ENCODE measurements at regions not wholly inside any gene's neighbourhood (a gene's known extent, or its start where the extent isn't known, plus 50 kb on each side); places are given as distances from the start of the nearest gene placed in this dataset.
"Not testable (repeated sequence)": the region's sequence is repeated elsewhere in the genome, so short reads cannot be mapped to it uniquely, and the experiment has no call there.

DNA sequence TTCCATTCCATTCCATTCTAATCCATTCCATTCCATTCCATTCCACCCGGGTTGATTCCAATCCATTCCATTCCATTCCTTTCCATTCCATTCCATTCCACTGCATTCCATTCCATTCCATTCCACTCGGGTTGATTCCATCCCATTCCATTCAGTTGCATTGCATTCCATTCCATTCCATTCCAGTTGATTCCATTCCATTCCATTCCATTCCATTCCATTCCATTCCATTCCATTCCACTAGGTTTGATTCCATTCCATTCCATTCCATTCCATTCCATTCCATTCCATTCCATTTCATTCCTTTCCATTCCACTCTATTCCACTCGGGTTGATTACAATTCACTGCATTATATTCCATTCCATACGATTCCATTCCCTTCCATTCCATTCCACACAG is 1136.9 kb downstream of the RPIA start:
- TF ChIP-seq RAD21 (conservative IDR thresholded peaks at IDR 0.05); EP300 (conservative IDR thresholded peaks at IDR 0.05; ENCODE audit: poor library complexity, severe bottlenecking); TAF1 (IDR thresholded peaks at IDR 0.05; ENCODE audit: low read depth); EZH2 (IDR thresholded peaks at IDR 0.05; ENCODE audit: borderline replicate concordance, insufficient read depth, low read length, poor library complexity, severe bottlenecking): not testable (repeated sequence)
- TF ChIP-seq, protein P1, sequence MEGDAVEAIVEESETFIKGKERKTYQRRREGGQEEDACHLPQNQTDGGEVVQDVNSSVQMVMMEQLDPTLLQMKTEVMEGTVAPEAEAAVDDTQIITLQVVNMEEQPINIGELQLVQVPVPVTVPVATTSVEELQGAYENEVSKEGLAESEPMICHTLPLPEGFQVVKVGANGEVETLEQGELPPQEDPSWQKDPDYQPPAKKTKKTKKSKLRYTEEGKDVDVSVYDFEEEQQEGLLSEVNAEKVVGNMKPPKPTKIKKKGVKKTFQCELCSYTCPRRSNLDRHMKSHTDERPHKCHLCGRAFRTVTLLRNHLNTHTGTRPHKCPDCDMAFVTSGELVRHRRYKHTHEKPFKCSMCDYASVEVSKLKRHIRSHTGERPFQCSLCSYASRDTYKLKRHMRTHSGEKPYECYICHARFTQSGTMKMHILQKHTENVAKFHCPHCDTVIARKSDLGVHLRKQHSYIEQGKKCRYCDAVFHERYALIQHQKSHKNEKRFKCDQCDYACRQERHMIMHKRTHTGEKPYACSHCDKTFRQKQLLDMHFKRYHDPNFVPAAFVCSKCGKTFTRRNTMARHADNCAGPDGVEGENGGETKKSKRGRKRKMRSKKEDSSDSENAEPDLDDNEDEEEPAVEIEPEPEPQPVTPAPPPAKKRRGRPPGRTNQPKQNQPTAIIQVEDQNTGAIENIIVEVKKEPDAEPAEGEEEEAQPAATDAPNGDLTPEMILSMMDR (IDR thresholded peaks at IDR 0.05; ENCODE audit: poor library complexity, severe bottlenecking), result not testable (repeated sequence)
- TF ChIP-seq, protein P2, sequence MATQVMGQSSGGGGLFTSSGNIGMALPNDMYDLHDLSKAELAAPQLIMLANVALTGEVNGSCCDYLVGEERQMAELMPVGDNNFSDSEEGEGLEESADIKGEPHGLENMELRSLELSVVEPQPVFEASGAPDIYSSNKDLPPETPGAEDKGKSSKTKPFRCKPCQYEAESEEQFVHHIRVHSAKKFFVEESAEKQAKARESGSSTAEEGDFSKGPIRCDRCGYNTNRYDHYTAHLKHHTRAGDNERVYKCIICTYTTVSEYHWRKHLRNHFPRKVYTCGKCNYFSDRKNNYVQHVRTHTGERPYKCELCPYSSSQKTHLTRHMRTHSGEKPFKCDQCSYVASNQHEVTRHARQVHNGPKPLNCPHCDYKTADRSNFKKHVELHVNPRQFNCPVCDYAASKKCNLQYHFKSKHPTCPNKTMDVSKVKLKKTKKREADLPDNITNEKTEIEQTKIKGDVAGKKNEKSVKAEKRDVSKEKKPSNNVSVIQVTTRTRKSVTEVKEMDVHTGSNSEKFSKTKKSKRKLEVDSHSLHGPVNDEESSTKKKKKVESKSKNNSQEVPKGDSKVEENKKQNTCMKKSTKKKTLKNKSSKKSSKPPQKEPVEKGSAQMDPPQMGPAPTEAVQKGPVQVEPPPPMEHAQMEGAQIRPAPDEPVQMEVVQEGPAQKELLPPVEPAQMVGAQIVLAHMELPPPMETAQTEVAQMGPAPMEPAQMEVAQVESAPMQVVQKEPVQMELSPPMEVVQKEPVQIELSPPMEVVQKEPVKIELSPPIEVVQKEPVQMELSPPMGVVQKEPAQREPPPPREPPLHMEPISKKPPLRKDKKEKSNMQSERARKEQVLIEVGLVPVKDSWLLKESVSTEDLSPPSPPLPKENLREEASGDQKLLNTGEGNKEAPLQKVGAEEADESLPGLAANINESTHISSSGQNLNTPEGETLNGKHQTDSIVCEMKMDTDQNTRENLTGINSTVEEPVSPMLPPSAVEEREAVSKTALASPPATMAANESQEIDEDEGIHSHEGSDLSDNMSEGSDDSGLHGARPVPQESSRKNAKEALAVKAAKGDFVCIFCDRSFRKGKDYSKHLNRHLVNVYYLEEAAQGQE (IDR thresholded peaks at IDR 0.05; ENCODE audit: borderline replicate concordance), result not testable (repeated sequence)
